HepG2 (cell line): ENCODE measurements at regions not wholly inside any gene's neighbourhood (a gene's known extent, or its start where the extent isn't known, plus 50 kb on each side); places are given as distances from the start of the nearest gene placed in this dataset.

Experiments
- ATAC-seq: fragments of 200-7000 bp; cut with Tn5 transposase; 3 replicates; pipeline ENCODE4 v1.9.1; 2020; ENCODE audit warnings: mild to moderate bottlenecking, moderate library complexity
- BruUV-seq: library from RNA; stranded (reverse); fragments of 400-500 nt; replicated peaks from 2 replicates; lab custom pipeline; 2021; lab: Mats Ljungman, UMichigan
- CTCF ChIA-PET: fragments of 300-600 bp; formaldehyde crosslinking; extraction: SDS; loops from one replicate; lab custom pipeline; 2021; ENCODE audit warnings: low total read pairs, inconsistent platforms, low intra/inter-chr PET ratio; lab: Yijun Ruan, JAX
- POLR2A ChIA-PET: fragments of 350-600 bp; sonication (Branson Sonifier 250); formaldehyde crosslinking; loops from one replicate; lab custom pipeline; 2020; ENCODE audit warnings: antibody characterized with exemption, inconsistent platforms; lab: Yijun Ruan, JAX
- DNase-seq: peaks from one replicate; pipeline ENCODE4 v3.0.0-alpha.2; 2015; ENCODE audit warnings: low spot score
- FAIRE-seq: peaks from 3 replicates; lab custom pipeline; 2011; peaks lifted over from hg19 to GRCh38; lab: Jason Lieb, UNC
- H2AFZ ChIP-seq: one replicate; pipeline ENCODE4 v1.6.1; 2011; ENCODE audit warnings: low read length, inconsistent platforms
- H3K27ac ChIP-seq: fragments of 300-600 bp; 3 replicates; pipeline ENCODE4 v1.8.0; 2011; ENCODE audit warnings: mixed run types, mild to moderate bottlenecking, mixed read lengths, low read length, inconsistent platforms; ENCODE audit not compliant: insufficient read depth; ENCODE audit errors: extremely low read length
- H3K27me3 ChIP-seq, 2 experiments: fragments of 200-600 bp in 1 of 2; 2 replicates in 1 of 2; 3 replicates in 1 of 2; pipeline versions ENCODE4 v1.6.0 to v1.8.0; 2011; ENCODE audit warnings: low read length in 2 of 2, mild to moderate bottlenecking in 2 of 2, moderate library complexity in 2 of 2, inconsistent platforms in 1 of 2; ENCODE audit not compliant: insufficient read depth in 2 of 2, control insufficient read depth in 1 of 2
- H3K36me3 ChIP-seq, 2 experiments: fragments of 200-600 bp in 1 of 2; replicated peaks in 1 of 2; 2 replicates in 1 of 2; 3 replicates in 1 of 2; pipeline versions ENCODE4 v1.5.1 to v1.8.0; 2011; ENCODE audit warnings: low read length in 2 of 2, inconsistent platforms in 1 of 2; ENCODE audit not compliant: insufficient read depth in 2 of 2, control insufficient read depth in 1 of 2
- H3K4me1 ChIP-seq: 2 replicates; pipeline ENCODE4 v1.5.1; 2012; ENCODE audit warnings: low read length, inconsistent platforms; ENCODE audit not compliant: insufficient read depth
- H3K4me2 ChIP-seq: 2 replicates; pipeline ENCODE4 v1.6.0; 2011; ENCODE audit warnings: low read depth, low read length, inconsistent platforms
- H3K4me3 ChIP-seq, 3 experiments: fragments of 200-600 bp in 1 of 3; sonication (generic), shearing (Covaris generic) in 1 of 3; replicated peaks in 1 of 3; 2 replicates each; pipeline ENCODE4 v1.5.1; 2011 to 2016; ENCODE audit warnings: low read length in 3 of 3, inconsistent platforms in 2 of 3, low read depth in 2 of 3, mild to moderate bottlenecking in 2 of 3, control low read depth in 1 of 3, mixed read lengths in 1 of 3; ENCODE audit not compliant: insufficient read depth in 1 of 3
- H3K79me2 ChIP-seq: one replicate; pipeline ENCODE4 v1.6.1; 2011; ENCODE audit warnings: low read length, inconsistent platforms; ENCODE audit not compliant: insufficient read depth
- H3K9ac ChIP-seq: 2 replicates; pipeline ENCODE4 v1.6.0; 2011; ENCODE audit warnings: mild to moderate bottlenecking, low read depth, low read length, inconsistent platforms; ENCODE audit not compliant: insufficient read depth
- H3K9me3 ChIP-seq: 2 replicates; pipeline ENCODE4 v1.5.1; 2012; ENCODE audit warnings: mild to moderate bottlenecking, low read length
- H4K20me1 ChIP-seq: 2 replicates; pipeline ENCODE4 v1.6.0; 2011; ENCODE audit warnings: inconsistent platforms, mild to moderate bottlenecking, low read length, moderate library complexity; ENCODE audit not compliant: insufficient read depth
- GABPA ChIP-seq, 2 experiments: IDR thresholded peaks; 2 replicates each; pipeline ENCODE4 v1.6.1; 2011 to 2016; ENCODE audit warnings: low read depth in 2 of 2, low read length in 1 of 2, missing biosample characterization in 1 of 2, missing genetic modification characterization in 1 of 2
- HNRNPL ChIP-seq: fragments of 200-400 bp; formaldehyde crosslinking; IDR thresholded peaks from 2 replicates; pipeline ENCODE4 v1.6.1; 2017; ENCODE audit warnings: mild to moderate bottlenecking, low read depth, low read length
- IKZF1 ChIP-seq: fragments of 450-650 bp; IDR thresholded peaks from 2 replicates; pipeline ENCODE4 v1.7.1; 2016
- MZF1 ChIP-seq: sonication (generic); formaldehyde crosslinking; IDR thresholded peaks from 2 replicates; pipeline ENCODE4 v1.8.1; 2023; ENCODE audit warnings: mild to moderate bottlenecking, missing genetic modification reagents, borderline replicate concordance
- REL ChIP-seq: sonication (generic); formaldehyde crosslinking; conservative IDR thresholded peaks from 2 replicates; pipeline ENCODE4 v1.8.0; 2022; ENCODE audit warnings: mild to moderate bottlenecking, missing genetic modification reagents, moderate library complexity
- ZBTB37 ChIP-seq: sonication (generic); formaldehyde crosslinking; IDR thresholded peaks from 2 replicates; pipeline ENCODE4 v1.4.0; 2020; ENCODE audit warnings: mild to moderate bottlenecking, missing genetic modification reagents
- ZBTB40 ChIP-seq, 2 experiments: fragments of 450-650 bp in 1 of 2; sonication (generic) in 1 of 2; formaldehyde crosslinking in 1 of 2; IDR thresholded peaks; 2 replicates each; pipeline versions ENCODE4 v1.6.1 to v1.8.0; 2016 to 2022; ENCODE audit warnings: antibody characterized with exemption in 1 of 2, mild to moderate bottlenecking in 1 of 2, missing genetic modification reagents in 1 of 2
- ZFP62 ChIP-seq: sonication (generic); formaldehyde crosslinking; IDR thresholded peaks from 2 replicates; pipeline ENCODE4 v1.4.0; 2020; ENCODE audit warnings: missing genetic modification reagents
- ZNF101 ChIP-seq: sonication (generic); formaldehyde crosslinking; IDR thresholded peaks from 2 replicates; pipeline ENCODE4 v1.4.0; 2020; ENCODE audit warnings: mild to moderate bottlenecking, low read depth, missing genetic modification reagents, borderline replicate concordance
- ZNF180 ChIP-seq: sonication (generic); formaldehyde crosslinking; IDR thresholded peaks from 2 replicates; pipeline ENCODE4 v1.4.0; 2020; ENCODE audit warnings: low read depth, missing genetic modification reagents, borderline replicate concordance
- WGBS: methylation state at CpG from one replicate; pipeline ENCODE4 v1.1.6; 2017; ENCODE audit warnings: low lambda C conversion rate; 5-methylcytosine and 5-hydroxymethylcytosine counted together
- in situ Hi-C: cut with HindIII; loops from 2 replicates; pipeline ENCODE4 v1.10.0; 2017; ENCODE audit warnings: low pct_unique_long_range_greater_than_20kb; ENCODE audit not compliant: extremely low pct_ligation_motif_present
- intact Hi-C: fragments of 100-400 bp; cut with micrococcal nuclease; formaldehyde crosslinking; loops from one replicate; pipeline ENCODE4 v1.10.0; 2022; ENCODE audit not compliant: unreplicated experiment
- TF ChIP-seq, protein P1 (sequence below): sonication (generic); formaldehyde crosslinking; IDR thresholded peaks from 2 replicates; pipeline ENCODE4 v1.9.0; 2021; ENCODE audit warnings: missing genetic modification reagents, borderline replicate concordance
- TF ChIP-seq, protein P2 (sequence below): sonication (generic); formaldehyde crosslinking; IDR thresholded peaks from 2 replicates; pipeline ENCODE4 v1.4.0; 2020; ENCODE audit warnings: missing genetic modification reagents; ENCODE audit errors: not compliant biosample characterization

- ATAC-seq, result no peak
- Histone ChIP-seq H3K79me2 (no peaks in the 10 kb centered on the region), H3K27ac (no peak overlapping the region), H3K4me1 (no peaks in the 10 kb centered on the region), H3K36me3 (no peaks in the 10 kb centered on the region), H3K4me2 (no peak overlapping the region), H2AFZ (no peak overlapping the region), H3K4me3 (no peak overlapping the region), H3K9me3 (peaks cover 33% of the 10 kb centered on the region), H4K20me1 (no peaks in the 10 kb centered on the region), H3K27me3 (no peaks in the 10 kb centered on the region), H3K9ac (no peak overlapping the region)
- no TSS peak for BruUV-seq
- intact Hi-C loops (no loop called here), in situ Hi-C loops (no loop called here)
- POLR2A ChIA-PET, result no interaction called here
- DNase-seq, result no peak
- no peak for FAIRE-seq
- 5% methylated on average over 5 of the region's 5 CpGs for WGBS
- CTCF ChIA-PET, result no interaction called here
- no peak for TF ChIP-seq ZFP62
- TF ChIP-seq, protein P1, sequence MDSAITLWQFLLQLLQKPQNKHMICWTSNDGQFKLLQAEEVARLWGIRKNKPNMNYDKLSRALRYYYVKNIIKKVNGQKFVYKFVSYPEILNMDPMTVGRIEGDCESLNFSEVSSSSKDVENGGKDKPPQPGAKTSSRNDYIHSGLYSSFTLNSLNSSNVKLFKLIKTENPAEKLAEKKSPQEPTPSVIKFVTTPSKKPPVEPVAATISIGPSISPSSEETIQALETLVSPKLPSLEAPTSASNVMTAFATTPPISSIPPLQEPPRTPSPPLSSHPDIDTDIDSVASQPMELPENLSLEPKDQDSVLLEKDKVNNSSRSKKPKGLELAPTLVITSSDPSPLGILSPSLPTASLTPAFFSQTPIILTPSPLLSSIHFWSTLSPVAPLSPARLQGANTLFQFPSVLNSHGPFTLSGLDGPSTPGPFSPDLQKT (CRISPR knock-in tag), result no peak
- no peak for TF ChIP-seq ZNF101
- TF ChIP-seq GABPA (IDR thresholded peaks at IDR 0.05; ENCODE audit: low read depth, low read length), result no peak
- no peak for TF ChIP-seq GABPA (CRISPR knock-in tag; IDR thresholded peaks at IDR 0.05; ENCODE audit: low read depth)
- no peak for TF ChIP-seq REL (CRISPR knock-in tag)
- TF ChIP-seq HNRNPL, result no peak
- TF ChIP-seq, protein P2, sequence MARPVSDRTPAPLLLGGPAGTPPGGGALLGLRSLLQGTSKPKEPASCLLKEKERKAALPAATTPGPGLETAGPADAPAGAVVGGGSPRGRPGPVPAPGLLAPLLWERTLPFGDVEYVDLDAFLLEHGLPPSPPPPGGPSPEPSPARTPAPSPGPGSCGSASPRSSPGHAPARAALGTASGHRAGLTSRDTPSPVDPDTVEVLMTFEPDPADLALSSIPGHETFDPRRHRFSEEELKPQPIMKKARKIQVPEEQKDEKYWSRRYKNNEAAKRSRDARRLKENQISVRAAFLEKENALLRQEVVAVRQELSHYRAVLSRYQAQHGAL, result no peak
- TF ChIP-seq MZF1 (CRISPR knock-in tag), result no peak
- no peak for TF ChIP-seq ZBTB37 (CRISPR knock-in tag)
- TF ChIP-seq IKZF1, result no peak
- no peak for TF ChIP-seq ZNF180 (CRISPR knock-in tag)
- TF ChIP-seq ZBTB40 (IDR thresholded peaks at IDR 0.05), result no peak
- no peak for TF ChIP-seq ZBTB40 (CRISPR knock-in tag; IDR thresholded peaks at IDR 0.05)
Measured at GRCh38 chrX:6432226-6432625, 102.7 kb downstream of the VCX3A start.
